B cell (primary cell): ENCODE measurements at regions not wholly inside any gene's neighbourhood (a gene's known extent, or its start where the extent isn't known, plus 50 kb on each side); places are given as distances from the start of the nearest gene placed in this dataset.
A peak's percentile ranks its signal among the peaks of the same experiment; 100 is the strongest.

Experiments
- ATAC-seq: fragments of 200-7000 bp; cut with Tn5 transposase; one replicate; pipeline ENCODE4 v1.10.0; 2021; ENCODE audit warnings: low read depth, mild to moderate bottlenecking, moderate number of reproducible peaks, moderate library complexity
- CTCF ChIA-PET: fragments of 350-600 bp; sonication (Branson Sonifier 250); formaldehyde crosslinking; loops from one replicate; lab custom pipeline; 2021; ENCODE audit warnings: antibody characterized with exemption, inconsistent platforms; lab: Charles Lee
- POLR2A ChIA-PET: fragments of 350-600 bp; sonication (Branson Sonifier 250); formaldehyde crosslinking; loops from one replicate; lab custom pipeline; 2021; ENCODE audit warnings: antibody characterized with exemption; lab: Charles Lee
- DNase-seq: peaks from one replicate; pipeline ENCODE4 v3.0.0; 2013
- H2AFZ ChIP-seq: 2 replicates; pipeline ENCODE4 v1.6.1; 2012; ENCODE audit warnings: mild to moderate bottlenecking, low read depth, low read length; ENCODE audit not compliant: insufficient read depth, poor library complexity, severe bottlenecking
- H3K27ac ChIP-seq, 2 donors: 1 replicate in 1 of 2; 2 replicates in 1 of 2; pipeline ENCODE4 v1.5.1; 2012 to 2013; ENCODE audit warnings: low read length in 2 of 2, mild to moderate bottlenecking in 2 of 2, moderate library complexity in 1 of 2
- H3K27me3 ChIP-seq, 4 experiments: fragments of 200-600 bp in 1 of 4; sonication (generic) in 1 of 4; replicated peaks in 1 of 4; 1 replicate in 2 of 4; 2 replicates in 2 of 4; pipeline versions ENCODE4 v1.6.1 to v1.7.0; 2013 to 2016; ENCODE audit warnings: low read length in 3 of 4, mild to moderate bottlenecking in 2 of 4, mixed read lengths in 1 of 4, moderate library complexity in 1 of 4; ENCODE audit not compliant: insufficient read depth in 4 of 4, control insufficient read depth in 3 of 4; ENCODE audit errors: control extremely low read depth in 1 of 4
- H3K36me3 ChIP-seq, 2 experiments: replicated peaks in 1 of 2; 1 replicate in 1 of 2; 2 replicates in 1 of 2; pipeline versions ENCODE4 v1.6.1 to v1.7.1; 2013; ENCODE audit warnings: low read length in 1 of 2; ENCODE audit not compliant: insufficient read depth in 2 of 2, control insufficient read depth in 1 of 2; ENCODE audit errors: control extremely low read depth in 1 of 2, extremely low read depth in 1 of 2
- H3K4me1 ChIP-seq, 2 donors: fragments of 200-600 bp in 1 of 2; sonication (generic) in 1 of 2; 1 replicate in 1 of 2; 2 replicates in 1 of 2; pipeline versions ENCODE4 v1.5.1 to v1.6.1; 2013 to 2017; ENCODE audit warnings: low read length in 2 of 2; ENCODE audit not compliant: control insufficient read depth in 2 of 2, insufficient read depth in 2 of 2
- H3K4me2 ChIP-seq: replicated peaks from 2 replicates; pipeline ENCODE3; 2012; ENCODE audit warnings: mild to moderate bottlenecking, low read depth, low read length; ENCODE audit not compliant: poor library complexity, severe bottlenecking
- H3K4me3 ChIP-seq, 5 experiments: fragments of 200-600 bp in 1 of 5; sonication (generic) in 1 of 5; 1 replicate in 3 of 5; 2 replicates in 2 of 5; pipeline versions ENCODE4 v1.5.1 to v1.7.0; 2011 to 2016; ENCODE audit warnings: low read length in 4 of 5, mild to moderate bottlenecking in 4 of 5, low read depth in 2 of 5, control low read depth in 1 of 5, moderate library complexity in 1 of 5; ENCODE audit not compliant: insufficient read depth in 1 of 5; ENCODE audit errors: control extremely low read depth in 1 of 5, extremely low read depth in 1 of 5
- H3K79me2 ChIP-seq: fragments of 200-600 bp; sonication (generic); one replicate; pipeline ENCODE4 v1.6.0; 2016; ENCODE audit warnings: low read length; ENCODE audit not compliant: control insufficient read depth, insufficient read depth
- H3K9ac ChIP-seq: fragments of 200-600 bp; sonication (generic); 2 replicates; pipeline ENCODE4 v1.6.1; 2017; ENCODE audit warnings: mild to moderate bottlenecking, low read length, moderate library complexity
- H3K9me3 ChIP-seq, 3 donors: one replicate each; pipeline versions ENCODE4 v1.6.1 to v1.7.1; 2013; ENCODE audit warnings: low read length in 2 of 3; ENCODE audit not compliant: control insufficient read depth in 2 of 3, insufficient read depth in 1 of 3; ENCODE audit errors: control extremely low read depth in 1 of 3
- H4K20me1 ChIP-seq: 2 replicates; pipeline ENCODE4 v1.6.0; 2012; ENCODE audit warnings: mild to moderate bottlenecking, low read length; ENCODE audit not compliant: insufficient read depth, control insufficient read depth, poor library complexity, severe bottlenecking
- H3K27ac Mint-ChIP-seq: one replicate; pipeline ENCODE4 v1.8.0; 2021; ENCODE audit warnings: mixed read lengths
- H3K27me3 Mint-ChIP-seq: one replicate; pipeline ENCODE4 v1.8.0; 2021; ENCODE audit warnings: mixed read lengths
- H3K4me1 Mint-ChIP-seq: one replicate; pipeline ENCODE4 v1.8.0; 2021; ENCODE audit warnings: mixed read lengths
- H3K4me3 Mint-ChIP-seq: one replicate; pipeline ENCODE4 v1.8.0; 2021; ENCODE audit warnings: mixed read lengths
- H3K9me3 Mint-ChIP-seq: one replicate; pipeline ENCODE4 v1.8.0; 2022; ENCODE audit warnings: mixed read lengths; ENCODE audit not compliant: insufficient read depth
- EZH2 ChIP-seq: IDR thresholded peaks from 2 replicates; pipeline ENCODE4 v1.6.1; 2012; ENCODE audit warnings: borderline replicate concordance, low read depth, mild to moderate bottlenecking, moderate library complexity, low read length; ENCODE audit not compliant: insufficient read depth, poor library complexity, severe bottlenecking
- WGBS: methylation state at CpG from one replicate; pipeline ENCODE4 v1.1.5; 2013; ENCODE audit warnings: missing lambda C conversion rate; ENCODE audit not compliant: insufficient coverage; 5-methylcytosine and 5-hydroxymethylcytosine counted together
- intact Hi-C: fragments of 100-400 bp; cut with micrococcal nuclease; formaldehyde crosslinking; loops from one replicate; pipeline ENCODE4 v1.10.0; 2022
- TF ChIP-seq, protein P1 (sequence below): fragments of 200-600 bp; IDR thresholded peaks from one replicate; pipeline ENCODE4 v1.8.0; 2022; ENCODE audit warnings: antibody characterized with exemption, mild to moderate bottlenecking

DNA sequence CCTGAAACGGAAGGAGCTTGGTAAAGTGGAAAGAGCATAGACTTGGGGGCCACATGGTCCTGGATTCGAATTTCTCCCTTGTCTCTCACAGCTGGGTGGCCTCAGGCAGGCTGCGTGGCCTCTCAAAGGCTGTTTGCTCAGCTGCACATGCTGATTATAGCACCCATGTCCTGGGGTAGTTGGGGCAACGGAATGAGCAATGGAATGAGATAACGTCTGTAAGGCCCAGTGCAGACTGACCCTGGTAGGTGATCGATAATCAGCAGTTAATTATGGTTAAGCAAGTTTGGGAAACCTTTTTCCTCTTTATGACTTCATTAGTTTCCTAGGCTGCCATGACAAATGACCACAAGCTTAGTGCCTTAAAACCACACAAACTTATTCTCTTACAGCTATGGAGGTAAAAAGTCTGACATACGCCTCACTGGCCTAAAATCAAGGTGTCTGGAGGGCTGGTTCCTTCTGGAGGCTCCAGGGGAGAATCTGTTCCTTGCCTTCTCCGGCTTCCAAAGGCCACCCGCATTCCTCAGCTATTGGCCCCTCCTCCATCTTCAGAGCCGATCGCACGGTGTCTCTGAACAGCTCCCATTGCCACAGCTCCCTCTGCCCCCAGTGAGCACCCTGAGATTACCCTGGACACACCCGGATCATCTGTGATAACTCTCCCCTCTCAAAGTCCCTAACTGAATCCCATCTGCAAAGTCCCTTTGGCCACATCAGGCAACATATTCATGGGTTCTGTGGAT lies 294.9 kb upstream of the FOXF1 start:
- Histone ChIP-seq H3K36me3 (no peaks in the 10 kb centered on the region), H3K27me3 (peaks cover 0 to 10% (median 0%) of the 10 kb centered on the region in 4 experiments), H3K4me1 (peaks cover 20 to 36% of the 10 kb centered on the region in 2 donors), H3K4me2 (no peak overlapping the region), H2AFZ (no peak overlapping the region), H3K27ac (no peak overlapping the region), H4K20me1 (no peaks in the 10 kb centered on the region), H3K79me2 (no peaks in the 10 kb centered on the region), H3K9me3 (peaks cover 0 to 38% (median 14%) of the 10 kb centered on the region in 3 donors), H3K9ac (no peak overlapping the region), H3K4me3 (no peak overlapping the region)
- ATAC-seq = no peak
- CTCF ChIA-PET = no interaction called here
- peaks cover 10% of the 10 kb centered on the region for H3K9me3 Mint-ChIP-seq
- DNase-seq = no peak
- 79% methylated on average over 12 of the region's 13 CpGs for WGBS
- POLR2A ChIA-PET = no interaction called here
- intact Hi-C loops = loop anchor here (10.0 kb wide), 1 partner anchor 61 kb away; no protein-coding TSS in a partner anchor
- H3K27me3 Mint-ChIP-seq = peaks cover 5% of the 10 kb centered on the region
- peak overlapping the region; percentile 15 for H3K27ac Mint-ChIP-seq
- TF ChIP-seq, protein P1, sequence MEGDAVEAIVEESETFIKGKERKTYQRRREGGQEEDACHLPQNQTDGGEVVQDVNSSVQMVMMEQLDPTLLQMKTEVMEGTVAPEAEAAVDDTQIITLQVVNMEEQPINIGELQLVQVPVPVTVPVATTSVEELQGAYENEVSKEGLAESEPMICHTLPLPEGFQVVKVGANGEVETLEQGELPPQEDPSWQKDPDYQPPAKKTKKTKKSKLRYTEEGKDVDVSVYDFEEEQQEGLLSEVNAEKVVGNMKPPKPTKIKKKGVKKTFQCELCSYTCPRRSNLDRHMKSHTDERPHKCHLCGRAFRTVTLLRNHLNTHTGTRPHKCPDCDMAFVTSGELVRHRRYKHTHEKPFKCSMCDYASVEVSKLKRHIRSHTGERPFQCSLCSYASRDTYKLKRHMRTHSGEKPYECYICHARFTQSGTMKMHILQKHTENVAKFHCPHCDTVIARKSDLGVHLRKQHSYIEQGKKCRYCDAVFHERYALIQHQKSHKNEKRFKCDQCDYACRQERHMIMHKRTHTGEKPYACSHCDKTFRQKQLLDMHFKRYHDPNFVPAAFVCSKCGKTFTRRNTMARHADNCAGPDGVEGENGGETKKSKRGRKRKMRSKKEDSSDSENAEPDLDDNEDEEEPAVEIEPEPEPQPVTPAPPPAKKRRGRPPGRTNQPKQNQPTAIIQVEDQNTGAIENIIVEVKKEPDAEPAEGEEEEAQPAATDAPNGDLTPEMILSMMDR = no peak
- TF ChIP-seq EZH2 = no peak
- no peak overlapping the region for H3K4me3 Mint-ChIP-seq
- H3K4me1 Mint-ChIP-seq = peaks cover 36% of the 10 kb centered on the region

- Mint-ChIP-seq H3K27ac (no peak overlapping the region), H3K4me1 (peaks cover 36% of the 10 kb centered on the region), H3K27me3 (peaks cover 5% of the 10 kb centered on the region), H3K4me3 (no peak overlapping the region), H3K9me3 (peaks cover 10% of the 10 kb centered on the region)
- H3K27me3 ChIP-seq = peaks cover 0 to 10% (median 2%) of the 10 kb centered on the region in 4 experiments
- ChIA-PET POLR2A (no interaction called here), CTCF (interaction anchor here (0.5 kb wide), 1 partner anchor 37 kb away, joined by 5 read pairs; no protein-coding TSS in a partner anchor)
- no peak overlapping the region for H3K9ac ChIP-seq
- H4K20me1 ChIP-seq = no peaks in the 10 kb centered on the region
- H3K4me1 ChIP-seq = peaks cover 20 to 36% of the 10 kb centered on the region in 2 donors
- no peaks in the 10 kb centered on the region for H3K79me2 ChIP-seq
- H3K9me3 ChIP-seq = peaks cover 0 to 32% (median 14%) of the 10 kb centered on the region in 3 donors
- DNase-seq (no peak), ATAC-seq (no peak)
- no peak overlapping the region for H2AFZ ChIP-seq
- H3K4me3 ChIP-seq = no peak overlapping the region
- no peak for TF ChIP-seq EZH2
- TF ChIP-seq, protein P1 = no peak
- no peaks in the 10 kb centered on the region for H3K36me3 ChIP-seq
- intact Hi-C loops = loop anchor here (10.0 kb wide), 1 partner anchor 61 kb away; no protein-coding TSS in a partner anchor
- H3K27ac ChIP-seq = no peak overlapping the region
- 94% methylated on average over 6 of the region's 9 CpGs for WGBS
- no peak overlapping the region for H3K4me2 ChIP-seq
These were observed 294.2 kb upstream of the FOXF1 start for GRCh38 chr16:86215979-86216585.
